ENCODE measurements at regions not wholly inside any gene's neighbourhood (a gene's known extent, or its start where the extent isn't known, plus 50 kb on each side); places are given as distances from the start of the nearest gene placed in this dataset.
A peak's percentile ranks its signal among the peaks of the same experiment; 100 is the strongest.

- TF ChIP-seq, protein P1, sequence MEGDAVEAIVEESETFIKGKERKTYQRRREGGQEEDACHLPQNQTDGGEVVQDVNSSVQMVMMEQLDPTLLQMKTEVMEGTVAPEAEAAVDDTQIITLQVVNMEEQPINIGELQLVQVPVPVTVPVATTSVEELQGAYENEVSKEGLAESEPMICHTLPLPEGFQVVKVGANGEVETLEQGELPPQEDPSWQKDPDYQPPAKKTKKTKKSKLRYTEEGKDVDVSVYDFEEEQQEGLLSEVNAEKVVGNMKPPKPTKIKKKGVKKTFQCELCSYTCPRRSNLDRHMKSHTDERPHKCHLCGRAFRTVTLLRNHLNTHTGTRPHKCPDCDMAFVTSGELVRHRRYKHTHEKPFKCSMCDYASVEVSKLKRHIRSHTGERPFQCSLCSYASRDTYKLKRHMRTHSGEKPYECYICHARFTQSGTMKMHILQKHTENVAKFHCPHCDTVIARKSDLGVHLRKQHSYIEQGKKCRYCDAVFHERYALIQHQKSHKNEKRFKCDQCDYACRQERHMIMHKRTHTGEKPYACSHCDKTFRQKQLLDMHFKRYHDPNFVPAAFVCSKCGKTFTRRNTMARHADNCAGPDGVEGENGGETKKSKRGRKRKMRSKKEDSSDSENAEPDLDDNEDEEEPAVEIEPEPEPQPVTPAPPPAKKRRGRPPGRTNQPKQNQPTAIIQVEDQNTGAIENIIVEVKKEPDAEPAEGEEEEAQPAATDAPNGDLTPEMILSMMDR (IDR thresholded peaks at IDR 0.05; ENCODE audit: control extremely low read depth, extremely low read depth), result no peak
- 83 to 92% methylated on average over 6 of the region's 6 CpGs for WGBS, 2 donors
- H3K27me3 ChIP-seq (ENCODE audit: control insufficient read depth in 3 of 3, insufficient read depth in 3 of 3, low read length in 2 of 3), result no peaks in the 10 kb centered on the region
- DNase-seq (no peak), ATAC-seq (ENCODE audit: insufficient read depth, low FRiP score) (no peak)
- H3K4me1 ChIP-seq (ENCODE audit: control insufficient read depth in 5 of 5, insufficient read depth in 5 of 5, low read length in 5 of 5), result peaks cover 0 to 19% (median 7%) of the 10 kb centered on the region in 5 donors
- H3K27ac ChIP-seq (ENCODE audit: low read depth in 1 of 2, low read length in 1 of 2), result no peak overlapping the region
- no peak overlapping the region for H3K9ac ChIP-seq (ENCODE audit: insufficient read depth in 1 of 2, low read length in 2 of 2)
- peaks cover 0 to 3% (median 0%) of the 10 kb centered on the region in 4 donors for H3K9me3 ChIP-seq (ENCODE audit: control insufficient read depth in 4 of 4, insufficient read depth in 3 of 4, low read length in 3 of 4)
- H3K36me3 ChIP-seq (ENCODE audit: control insufficient read depth in 4 of 4, insufficient read depth in 4 of 4, low read length in 4 of 4), result no peaks in the 10 kb centered on the region
- no peak overlapping the region for H3K4me3 ChIP-seq
Measured at GRCh38 chr6:15061908-15062515, 183.9 kb upstream of the JARID2 start.

DNA sequence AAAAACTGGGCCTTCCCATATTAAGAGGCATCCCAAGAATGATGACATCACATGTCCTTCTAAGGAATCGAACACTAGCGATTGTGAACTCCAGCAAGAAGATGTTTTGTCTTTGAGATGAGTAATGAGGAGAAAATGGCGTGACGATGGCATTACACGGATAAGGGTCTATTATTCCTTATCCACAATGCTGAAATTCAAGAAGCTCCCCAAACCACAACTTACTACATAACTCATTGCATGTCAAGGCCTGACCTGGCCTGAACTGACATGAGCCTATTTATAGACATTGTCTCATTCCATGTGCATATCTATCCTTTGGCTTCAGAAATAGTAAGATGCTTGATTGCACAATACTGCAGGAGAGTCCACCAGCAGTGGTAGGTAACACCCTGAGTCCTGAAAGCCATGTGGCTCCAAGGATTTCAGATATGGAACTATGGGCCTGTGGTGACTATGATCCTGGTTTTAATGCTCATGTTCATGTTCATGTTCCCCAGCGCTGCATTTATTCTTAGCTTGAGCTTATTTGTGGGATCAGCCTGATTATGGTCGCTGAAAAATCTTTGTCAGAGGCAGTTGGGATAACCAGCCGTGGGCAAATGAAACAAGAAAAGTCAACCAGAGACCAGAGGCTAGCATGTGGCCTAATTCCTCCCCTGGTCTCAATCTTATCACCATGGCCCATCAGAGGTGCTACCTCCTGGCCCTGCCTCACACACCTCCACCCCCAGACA, 183.2 kb upstream of the JARID2 start:
- Histone ChIP-seq H3K9ac (ENCODE audit: insufficient read depth in 1 of 2, low read length in 2 of 2) (no peak overlapping the region), H3K9me3 (ENCODE audit: control insufficient read depth in 4 of 4, insufficient read depth in 3 of 4, low read length in 3 of 4) (peaks cover 0 to 3% (median 0%) of the 10 kb centered on the region in 4 donors), H3K4me1 (ENCODE audit: control insufficient read depth in 5 of 5, insufficient read depth in 5 of 5, low read length in 5 of 5) (peaks cover 0 to 19% (median 7%) of the 10 kb centered on the region in 5 donors), H3K36me3 (ENCODE audit: control insufficient read depth in 4 of 4, insufficient read depth in 4 of 4, low read length in 4 of 4) (no peaks in the 10 kb centered on the region), H3K27me3 (ENCODE audit: control insufficient read depth in 3 of 3, insufficient read depth in 3 of 3, low read length in 2 of 3) (no peaks in the 10 kb centered on the region), H3K4me3 (no peak overlapping the region), H3K27ac (ENCODE audit: low read depth in 1 of 2, low read length in 1 of 2) (no peak overlapping the region)
- ATAC-seq (ENCODE audit: insufficient read depth, low FRiP score) (no peak), DNase-seq (no peak)
- TF ChIP-seq, protein P1 (IDR thresholded peaks at IDR 0.05; ENCODE audit: control extremely low read depth, extremely low read depth), result no peak
- 65 to 83% methylated on average over 8 of the region's 8 CpGs for WGBS, 2 donors

GRCh38 chr6:15063253-15063853, 182.5 kb upstream of the JARID2 start:
- TF ChIP-seq, protein P1 (IDR thresholded peaks at IDR 0.05; ENCODE audit: control extremely low read depth, extremely low read depth), result no peak
- Histone ChIP-seq H3K27me3 (ENCODE audit: control insufficient read depth in 3 of 3, insufficient read depth in 3 of 3, low read length in 2 of 3) (no peaks in the 10 kb centered on the region), H3K9me3 (ENCODE audit: control insufficient read depth in 4 of 4, insufficient read depth in 3 of 4, low read length in 3 of 4) (peaks cover 0 to 3% (median 0%) of the 10 kb centered on the region in 4 donors), H3K4me1 (ENCODE audit: control insufficient read depth in 5 of 5, insufficient read depth in 5 of 5, low read length in 5 of 5) (peaks cover 0 to 19% (median 7%) of the 10 kb centered on the region in 5 donors), H3K9ac (ENCODE audit: insufficient read depth in 1 of 2, low read length in 2 of 2) (no peak overlapping the region), H3K27ac (ENCODE audit: low read depth in 1 of 2, low read length in 1 of 2) (peak overlapping the region in 1 of 2 donors; percentile 2), H3K36me3 (ENCODE audit: control insufficient read depth in 4 of 4, insufficient read depth in 4 of 4, low read length in 4 of 4) (no peaks in the 10 kb centered on the region), H3K4me3 (no peak overlapping the region)
- DNase-seq, result no peak
- WGBS, 2 donors, result 60 to 87% methylated on average over 7 of the region's 7 CpGs
- ATAC-seq (ENCODE audit: insufficient read depth, low FRiP score), result no peak
